Esophagus mucosa (tissue), 1 donor: ENCODE measurements at regions not wholly inside any gene's neighbourhood (a gene's known extent, or its start where the extent isn't known, plus 50 kb on each side); places are given as distances from the start of the nearest gene placed in this dataset.
A peak's percentile ranks its signal among the peaks of the same experiment; 100 is the strongest.
"Not testable (repeated sequence)": the region's sequence is repeated elsewhere in the genome, so short reads cannot be mapped to it uniquely, and the experiment has no call there.

Experiments used
- ATAC-seq: fragments of 200-7000 bp; cut with Tn5 transposase; one replicate; pipeline ENCODE4 v1.9.1; 2020
- donor health status: DM: yes; HTN: yes; CAD: no.

- no peak for ATAC-seq
These were observed 311.7 kb upstream of the HTR2C start for GRCh38 chrX:114272096-114272686.

- ATAC-seq, result not testable (repeated sequence)
These were observed 313.5 kb upstream of the HTR2C start for GRCh38 chrX:114270371-114270770.

- no peak for ATAC-seq
These were observed 315.2 kb upstream of the HTR2C start for GRCh38 chrX:114268643-114269042.

GRCh38 chrX:114267142-114267541 is 316.7 kb upstream of the HTR2C start:
- no peak for ATAC-seq

- ATAC-seq, result no peak
These were observed 331.7 kb upstream of the HTR2C start for GRCh38 chrX:114252186-114252585.

GRCh38 chrX:114251575-114251974 is 332.3 kb upstream of the HTR2C start:
- no peak for ATAC-seq

- ATAC-seq, result no peak
These were observed 362.4 kb upstream of the HTR2C start for GRCh38 chrX:114221445-114221844.

- ATAC-seq, result no peak
These were observed 373.0 kb upstream of the HTR2C start for GRCh38 chrX:114210879-114211278.

GRCh38 chrX:114201622-114202021 is 382.3 kb upstream of the HTR2C start:
- ATAC-seq, result no peak

GRCh38 chrX:114181195-114181594 is 402.7 kb upstream of the HTR2C start:
- no peak for ATAC-seq

- no peak for ATAC-seq
These were observed 405.8 kb upstream of the HTR2C start for GRCh38 chrX:114178126-114178525.

GRCh38 chrX:114167276-114167675 is 416.6 kb upstream of the HTR2C start:
- ATAC-seq, result not testable (repeated sequence)

- no peak for ATAC-seq
These were observed 417.3 kb upstream of the HTR2C start for GRCh38 chrX:114166601-114167000.

GRCh38 chrX:114165537-114165936 is 418.3 kb upstream of the HTR2C start:
- ATAC-seq, result no peak

- ATAC-seq, result no peak
These were observed 421.7 kb upstream of the HTR2C start for GRCh38 chrX:114162068-114162735.

GRCh38 chrX:114152801-114153200 is 431.1 kb upstream of the HTR2C start:
- no peak for ATAC-seq

- peak; percentile 90 for ATAC-seq
These were observed 431.8 kb upstream of the HTR2C start for GRCh38 chrX:114152130-114152529.

GRCh38 chrX:114134465-114134864 is 449.4 kb upstream of the HTR2C start:
- ATAC-seq, result no peak

- ATAC-seq, result no peak
These were observed 456.4 kb upstream of the HTR2C start for GRCh38 chrX:114127411-114128025.

GRCh38 chrX:114127005-114127404 is 456.9 kb upstream of the HTR2C start:
- no peak for ATAC-seq

GRCh38 chrX:114101081-114101480 is 482.8 kb upstream of the HTR2C start:
- ATAC-seq, result no peak

- no peak for ATAC-seq
These were observed 486.0 kb upstream of the HTR2C start for GRCh38 chrX:114097866-114098265.

- ATAC-seq, result no peak
These were observed 486.5 kb upstream of the HTR2C start for GRCh38 chrX:114097427-114097826.

GRCh38 chrX:114095789-114096188 is 488.1 kb upstream of the HTR2C start:
- no peak for ATAC-seq
